ENCODE measurements at regions not wholly inside any gene's neighbourhood (a gene's known extent, or its start where the extent isn't known, plus 50 kb on each side); places are given as distances from the start of the nearest gene placed in this dataset.

DNA sequence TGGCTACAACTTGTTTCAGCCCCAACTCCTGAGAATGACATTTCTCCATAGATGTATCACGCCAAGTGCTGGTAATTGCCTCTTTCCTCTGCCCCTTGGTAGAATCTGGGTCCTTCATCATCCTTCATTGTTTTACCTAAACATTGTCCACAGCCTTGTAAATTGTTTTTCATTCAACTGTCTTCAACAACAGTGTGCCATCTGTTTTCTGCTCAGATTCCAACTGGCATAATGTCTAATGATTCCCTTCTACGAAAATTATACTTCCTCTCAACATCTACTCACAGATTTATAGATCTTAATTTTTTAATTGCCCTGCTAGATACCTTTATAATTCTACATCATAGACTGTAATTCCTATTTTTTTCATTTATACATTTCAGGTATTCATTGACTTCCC is 226.9 kb downstream of the TPRG1 start:
- Histone ChIP-seq H3K27me3 (ENCODE audit: control insufficient read depth, insufficient read depth, low read length) (no peaks in the 10 kb centered on the region), H3K36me3 (ENCODE audit: control insufficient read depth in 2 of 3, insufficient read depth in 3 of 3, low read length in 3 of 3) (no peaks in the 10 kb centered on the region), H3K9me3 (ENCODE audit: control insufficient read depth in 2 of 3, insufficient read depth in 1 of 3, low read length in 3 of 3) (no peaks in the 10 kb centered on the region), H3K9ac (ENCODE audit: low read length in 3 of 3) (no peak overlapping the region), H3K4me3 (ENCODE audit: low read length in 3 of 3) (no peak overlapping the region), H3K4me1 (ENCODE audit: control insufficient read depth in 2 of 3, insufficient read depth in 2 of 3, low read depth in 1 of 3, low read length in 3 of 3) (peaks cover 0 to 3% (median 0%) of the 10 kb centered on the region in 3 donors), H3K27ac (ENCODE audit: low read depth in 2 of 2, low read length in 2 of 2) (no peak overlapping the region)
- TF ChIP-seq, protein P1, sequence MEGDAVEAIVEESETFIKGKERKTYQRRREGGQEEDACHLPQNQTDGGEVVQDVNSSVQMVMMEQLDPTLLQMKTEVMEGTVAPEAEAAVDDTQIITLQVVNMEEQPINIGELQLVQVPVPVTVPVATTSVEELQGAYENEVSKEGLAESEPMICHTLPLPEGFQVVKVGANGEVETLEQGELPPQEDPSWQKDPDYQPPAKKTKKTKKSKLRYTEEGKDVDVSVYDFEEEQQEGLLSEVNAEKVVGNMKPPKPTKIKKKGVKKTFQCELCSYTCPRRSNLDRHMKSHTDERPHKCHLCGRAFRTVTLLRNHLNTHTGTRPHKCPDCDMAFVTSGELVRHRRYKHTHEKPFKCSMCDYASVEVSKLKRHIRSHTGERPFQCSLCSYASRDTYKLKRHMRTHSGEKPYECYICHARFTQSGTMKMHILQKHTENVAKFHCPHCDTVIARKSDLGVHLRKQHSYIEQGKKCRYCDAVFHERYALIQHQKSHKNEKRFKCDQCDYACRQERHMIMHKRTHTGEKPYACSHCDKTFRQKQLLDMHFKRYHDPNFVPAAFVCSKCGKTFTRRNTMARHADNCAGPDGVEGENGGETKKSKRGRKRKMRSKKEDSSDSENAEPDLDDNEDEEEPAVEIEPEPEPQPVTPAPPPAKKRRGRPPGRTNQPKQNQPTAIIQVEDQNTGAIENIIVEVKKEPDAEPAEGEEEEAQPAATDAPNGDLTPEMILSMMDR (IDR thresholded peaks at IDR 0.05; ENCODE audit: borderline replicate concordance, extremely low read depth, insufficient read depth): no peak
- intact Hi-C loops (cut with DNase I): no loop called here
- DNase-seq (no peak), FAIRE-seq (no peak)

- Histone ChIP-seq H3K27ac (ENCODE audit: low read depth in 2 of 2, low read length in 2 of 2) (no peak overlapping the region), H3K9me3 (ENCODE audit: control insufficient read depth in 2 of 3, insufficient read depth in 1 of 3, low read length in 3 of 3) (no peaks in the 10 kb centered on the region), H3K4me3 (ENCODE audit: low read length in 3 of 3) (no peak overlapping the region), H3K4me1 (ENCODE audit: control insufficient read depth in 2 of 3, insufficient read depth in 2 of 3, low read depth in 1 of 3, low read length in 3 of 3) (no peaks in the 10 kb centered on the region), H3K36me3 (ENCODE audit: control insufficient read depth in 2 of 3, insufficient read depth in 3 of 3, low read length in 3 of 3) (no peaks in the 10 kb centered on the region), H3K9ac (ENCODE audit: low read length in 3 of 3) (no peak overlapping the region), H3K27me3 (ENCODE audit: control insufficient read depth, insufficient read depth, low read length) (no peaks in the 10 kb centered on the region)
- DNase-seq: no peak
- TF ChIP-seq, protein P1 (IDR thresholded peaks at IDR 0.05; ENCODE audit: borderline replicate concordance, extremely low read depth, insufficient read depth): no peak
- no peak for FAIRE-seq
- intact Hi-C loops (cut with DNase I): no loop called here
Measured at GRCh38 chr3:189401196-189401595, 229.4 kb downstream of the TPRG1 start.

GRCh38 chr3:189403194-189403593 is 228.0 kb upstream of the TP63 start:
- no peak overlapping the region for H3K4me3 ChIP-seq (ENCODE audit: low read length in 3 of 3)
- DNase-seq (no peak), FAIRE-seq (no peak)
- no peaks in the 10 kb centered on the region for H3K27me3 ChIP-seq (ENCODE audit: control insufficient read depth, insufficient read depth, low read length)
- no peak overlapping the region for H3K9ac ChIP-seq (ENCODE audit: low read length in 3 of 3)
- TF ChIP-seq, protein P1 (IDR thresholded peaks at IDR 0.05; ENCODE audit: borderline replicate concordance, extremely low read depth, insufficient read depth): no peak
- no peaks in the 10 kb centered on the region for H3K9me3 ChIP-seq (ENCODE audit: control insufficient read depth in 2 of 3, insufficient read depth in 1 of 3, low read length in 3 of 3)
- intact Hi-C loops (cut with DNase I): no loop called here
- H3K4me1 ChIP-seq (ENCODE audit: control insufficient read depth in 2 of 3, insufficient read depth in 2 of 3, low read depth in 1 of 3, low read length in 3 of 3): no peaks in the 10 kb centered on the region
- H3K36me3 ChIP-seq (ENCODE audit: control insufficient read depth in 2 of 3, insufficient read depth in 3 of 3, low read length in 3 of 3): no peaks in the 10 kb centered on the region
- no peak overlapping the region for H3K27ac ChIP-seq (ENCODE audit: low read depth in 2 of 2, low read length in 2 of 2)

DNA sequence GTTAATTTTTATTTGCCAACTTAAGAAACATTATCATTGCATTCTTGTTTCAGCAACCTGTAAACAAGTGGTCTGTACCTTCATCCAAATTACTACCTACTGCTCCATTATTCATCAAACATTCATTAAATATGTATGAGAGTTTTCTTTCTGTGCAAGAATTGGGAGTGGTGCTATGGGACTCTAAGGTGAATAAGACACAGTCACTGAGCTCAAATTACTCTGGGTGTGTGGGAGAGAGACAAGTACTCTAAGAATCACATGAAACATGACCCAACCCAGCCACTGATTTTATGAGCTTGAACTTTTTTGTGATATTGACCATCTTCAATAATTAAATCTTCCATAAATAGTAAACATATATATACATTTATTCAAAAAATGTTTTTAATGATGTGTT is 227.2 kb upstream of the TP63 start:
- peak in 2 of 5 donors; percentile 43 to 44 for DNase-seq
- no peak overlapping the region for H3K9ac ChIP-seq (ENCODE audit: low read length in 3 of 3)
- no peaks in the 10 kb centered on the region for H3K9me3 ChIP-seq (ENCODE audit: control insufficient read depth in 2 of 3, insufficient read depth in 1 of 3, low read length in 3 of 3)
- no peaks in the 10 kb centered on the region for H3K36me3 ChIP-seq (ENCODE audit: control insufficient read depth in 2 of 3, insufficient read depth in 3 of 3, low read length in 3 of 3)
- FAIRE-seq: no peak
- H3K4me3 ChIP-seq (ENCODE audit: low read length in 3 of 3): no peak overlapping the region
- H3K4me1 ChIP-seq (ENCODE audit: control insufficient read depth in 2 of 3, insufficient read depth in 2 of 3, low read depth in 1 of 3, low read length in 3 of 3): no peaks in the 10 kb centered on the region
- no peak overlapping the region for H3K27ac ChIP-seq (ENCODE audit: low read depth in 2 of 2, low read length in 2 of 2)
- intact Hi-C loops (cut with DNase I): no loop called here
- no peaks in the 10 kb centered on the region for H3K27me3 ChIP-seq (ENCODE audit: control insufficient read depth, insufficient read depth, low read length)
- TF ChIP-seq, protein P1 (IDR thresholded peaks at IDR 0.05; ENCODE audit: borderline replicate concordance, extremely low read depth, insufficient read depth): no peak

Measured in kidney (tissue), 13 donors.